ENCODE measurements at regions not wholly inside any gene's neighbourhood (a gene's known extent, or its start where the extent isn't known, plus 50 kb on each side); places are given as distances from the start of the nearest gene placed in this dataset.

- no peak for TF ChIP-seq CTCF (IDR thresholded peaks at IDR 0.05)
- TF ChIP-seq POLR2A (IDR thresholded peaks at IDR 0.05): no peak
Observed at GRCh38 chr1:90144820-90145219, 149.9 kb downstream of the ZNF326 start.
